ENCODE measurements at regions not wholly inside any gene's neighbourhood (a gene's known extent, or its start where the extent isn't known, plus 50 kb on each side); places are given as distances from the start of the nearest gene placed in this dataset.

DNA sequence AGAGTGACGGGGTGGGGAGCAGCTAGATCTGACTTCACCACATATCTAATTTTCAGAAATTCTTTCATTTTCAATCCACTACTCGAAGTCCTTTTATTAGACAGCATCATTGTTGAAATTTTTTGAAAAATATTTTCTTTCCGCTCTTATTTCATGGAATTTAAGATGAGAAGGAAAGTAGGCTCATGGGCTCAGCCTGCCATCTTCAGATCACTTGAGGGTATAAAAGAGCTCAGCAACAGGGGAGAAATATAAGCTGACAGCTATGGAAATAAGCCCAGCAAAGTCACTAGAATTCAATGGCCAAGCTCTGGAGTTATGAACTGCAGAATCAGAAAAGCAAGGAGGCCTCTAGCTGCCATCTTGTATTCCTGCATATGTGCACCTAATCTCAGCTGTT is 389.1 kb downstream of the XPNPEP1 start:
- Histone ChIP-seq H3K9ac (ENCODE audit: low read depth in 2 of 2, low read length in 2 of 2) (no peak overlapping the region), H3K4me1 (no peaks in the 10 kb centered on the region), H3K9me3 (no peaks in the 10 kb centered on the region), H3K4me3 (no peak overlapping the region), H3K36me3 (no peaks in the 10 kb centered on the region), H3K27ac (no peak overlapping the region), H3K27me3 (no peaks in the 10 kb centered on the region)
- TF ChIP-seq, protein P1, sequence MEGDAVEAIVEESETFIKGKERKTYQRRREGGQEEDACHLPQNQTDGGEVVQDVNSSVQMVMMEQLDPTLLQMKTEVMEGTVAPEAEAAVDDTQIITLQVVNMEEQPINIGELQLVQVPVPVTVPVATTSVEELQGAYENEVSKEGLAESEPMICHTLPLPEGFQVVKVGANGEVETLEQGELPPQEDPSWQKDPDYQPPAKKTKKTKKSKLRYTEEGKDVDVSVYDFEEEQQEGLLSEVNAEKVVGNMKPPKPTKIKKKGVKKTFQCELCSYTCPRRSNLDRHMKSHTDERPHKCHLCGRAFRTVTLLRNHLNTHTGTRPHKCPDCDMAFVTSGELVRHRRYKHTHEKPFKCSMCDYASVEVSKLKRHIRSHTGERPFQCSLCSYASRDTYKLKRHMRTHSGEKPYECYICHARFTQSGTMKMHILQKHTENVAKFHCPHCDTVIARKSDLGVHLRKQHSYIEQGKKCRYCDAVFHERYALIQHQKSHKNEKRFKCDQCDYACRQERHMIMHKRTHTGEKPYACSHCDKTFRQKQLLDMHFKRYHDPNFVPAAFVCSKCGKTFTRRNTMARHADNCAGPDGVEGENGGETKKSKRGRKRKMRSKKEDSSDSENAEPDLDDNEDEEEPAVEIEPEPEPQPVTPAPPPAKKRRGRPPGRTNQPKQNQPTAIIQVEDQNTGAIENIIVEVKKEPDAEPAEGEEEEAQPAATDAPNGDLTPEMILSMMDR (IDR thresholded peaks at IDR 0.05), result no peak
- intact Hi-C loops (cut with DNase I), result no loop called here
- DNase-seq, result no peak

DNA sequence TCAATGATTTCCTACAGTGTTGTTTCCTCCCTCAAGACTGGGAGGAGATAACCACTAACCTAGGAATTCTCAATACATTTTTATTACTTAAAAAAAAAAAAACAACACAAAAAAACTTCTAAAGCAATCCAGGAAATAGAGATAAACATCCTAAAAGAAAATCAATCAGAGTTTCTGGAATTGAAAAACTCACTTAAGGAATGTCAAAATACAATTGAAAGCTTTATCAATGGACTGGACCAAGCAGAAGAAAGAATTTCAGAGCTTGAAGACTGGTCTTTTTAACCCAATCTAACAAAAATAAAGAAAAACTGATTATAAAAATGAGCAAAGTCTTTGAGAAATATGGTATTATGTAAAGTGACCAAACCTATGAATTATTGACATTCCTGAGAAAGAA is 394.1 kb downstream of the XPNPEP1 start:
- TF ChIP-seq, protein P1 (IDR thresholded peaks at IDR 0.05), result no peak

DNA sequence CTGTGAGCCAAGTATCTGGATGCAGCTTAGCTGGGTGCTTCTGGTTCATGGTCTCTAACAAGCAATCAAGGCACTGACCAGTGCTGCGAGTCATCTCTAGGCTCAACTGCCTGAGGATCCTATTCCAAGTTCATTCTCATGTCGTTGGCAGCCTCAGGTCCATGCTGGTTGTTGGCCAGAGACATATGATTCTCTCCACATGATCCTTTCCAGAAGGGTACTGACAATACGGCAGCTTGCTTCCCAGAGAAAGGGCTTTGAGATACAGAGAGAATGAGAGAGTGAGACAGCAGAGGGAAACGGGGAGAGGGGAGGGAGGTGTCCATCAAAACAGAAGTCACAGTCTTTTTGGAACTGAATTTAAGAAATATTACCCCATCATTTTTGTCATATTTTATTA is 405.6 kb downstream of the XPNPEP1 start:
- H3K36me3 ChIP-seq, result no peaks in the 10 kb centered on the region
- H3K4me1 ChIP-seq, result no peaks in the 10 kb centered on the region
- no peak overlapping the region for H3K9ac ChIP-seq (ENCODE audit: low read depth in 2 of 2, low read length in 2 of 2)
- no peak for DNase-seq
- TF ChIP-seq, protein P1 (IDR thresholded peaks at IDR 0.05), result no peak
- no peak overlapping the region for H3K27ac ChIP-seq
- H3K9me3 ChIP-seq, result no peaks in the 10 kb centered on the region
- no peaks in the 10 kb centered on the region for H3K27me3 ChIP-seq
- intact Hi-C loops (cut with DNase I), result no loop called here
- H3K4me3 ChIP-seq, result no peak overlapping the region

More for the DNA sequence above, 394.1 kb downstream of the XPNPEP1 start:
- Histone ChIP-seq H3K4me3 (no peak overlapping the region), H3K9ac (ENCODE audit: low read depth in 2 of 2, low read length in 2 of 2) (no peak overlapping the region), H3K4me1 (no peaks in the 10 kb centered on the region), H3K27ac (no peak overlapping the region), H3K27me3 (no peaks in the 10 kb centered on the region), H3K9me3 (no peaks in the 10 kb centered on the region), H3K36me3 (no peaks in the 10 kb centered on the region)
- no peak for DNase-seq
- intact Hi-C loops (cut with DNase I), result no loop called here

DNA sequence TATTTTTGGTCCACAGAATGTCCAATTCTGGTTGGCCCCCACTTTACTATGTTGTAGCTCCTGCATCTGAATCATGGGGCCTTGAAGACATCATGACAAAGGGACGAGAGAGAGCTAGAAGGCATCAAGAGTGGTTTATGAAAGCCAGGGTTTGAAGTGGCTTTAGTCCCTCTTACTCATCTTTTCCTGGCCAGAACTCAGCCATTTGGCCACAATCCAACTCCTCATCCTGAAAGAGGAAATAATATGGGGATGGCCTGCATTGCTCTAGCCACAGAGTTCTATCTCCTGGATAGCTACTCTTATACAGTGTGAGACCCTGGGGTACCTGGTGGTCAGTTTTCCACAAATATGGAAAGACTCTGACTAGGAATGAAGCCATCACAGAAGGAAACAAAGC is 418.9 kb downstream of the XPNPEP1 start:
- Histone ChIP-seq H3K27me3 (no peaks in the 10 kb centered on the region), H3K9ac (ENCODE audit: low read depth in 2 of 2, low read length in 2 of 2) (no peak overlapping the region), H3K36me3 (no peaks in the 10 kb centered on the region), H3K4me3 (no peak overlapping the region), H3K9me3 (no peaks in the 10 kb centered on the region), H3K4me1 (no peaks in the 10 kb centered on the region), H3K27ac (no peak overlapping the region)
- TF ChIP-seq, protein P1 (IDR thresholded peaks at IDR 0.05), result no peak
- no peak for DNase-seq
- intact Hi-C loops (cut with DNase I), result no loop called here

DNA sequence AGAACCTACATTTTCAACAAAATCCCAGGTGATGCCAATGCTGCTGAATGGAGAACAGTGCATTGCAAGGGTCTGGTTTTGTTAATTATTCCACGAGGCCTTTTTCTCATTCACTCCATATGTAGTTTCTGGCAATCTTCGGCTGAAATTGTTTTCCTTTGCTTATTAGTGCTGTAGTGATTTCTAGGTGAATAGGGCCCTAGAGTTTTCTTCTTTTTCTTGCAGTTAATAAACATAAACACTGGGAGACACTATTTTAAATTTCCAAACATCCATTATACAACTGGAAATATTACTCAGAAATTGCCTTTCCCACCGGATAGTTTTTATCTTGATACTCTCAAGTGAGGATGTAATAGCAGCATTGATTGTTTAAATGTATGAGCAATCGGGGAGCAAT is 435.6 kb downstream of the XPNPEP1 start:
- H3K27me3 ChIP-seq, result no peaks in the 10 kb centered on the region
- intact Hi-C loops (cut with DNase I), result no loop called here
- H3K9ac ChIP-seq (ENCODE audit: low read depth in 2 of 2, low read length in 2 of 2), result no peak overlapping the region
- no peak for DNase-seq
- H3K9me3 ChIP-seq, result no peaks in the 10 kb centered on the region
- no peak overlapping the region for H3K27ac ChIP-seq
- H3K36me3 ChIP-seq, result no peaks in the 10 kb centered on the region
- H3K4me3 ChIP-seq, result no peak overlapping the region
- TF ChIP-seq, protein P1 (IDR thresholded peaks at IDR 0.05), result no peak
- H3K4me1 ChIP-seq, result no peaks in the 10 kb centered on the region

DNA sequence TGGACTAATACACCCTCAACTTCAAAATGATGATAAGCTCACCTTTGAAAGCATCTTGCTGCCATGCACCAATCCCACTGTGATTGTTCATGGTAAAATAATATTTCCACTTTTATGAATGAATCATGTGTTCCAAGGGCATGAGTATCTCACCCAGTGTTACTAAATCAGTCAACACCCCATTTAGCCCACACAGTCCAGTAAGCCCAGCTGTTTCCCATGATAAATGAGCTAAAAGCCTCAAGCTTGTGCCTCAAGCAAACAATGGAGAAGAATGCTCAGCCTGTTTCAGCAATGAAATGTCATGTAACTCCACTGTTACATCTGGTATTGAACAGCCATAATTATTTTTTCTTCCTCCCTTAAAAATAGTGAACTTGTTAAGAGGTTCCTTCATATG is 442.5 kb downstream of the XPNPEP1 start:
- Histone ChIP-seq H3K4me1 (no peaks in the 10 kb centered on the region), H3K4me3 (no peak overlapping the region), H3K36me3 (no peaks in the 10 kb centered on the region), H3K27me3 (no peaks in the 10 kb centered on the region), H3K27ac (no peak overlapping the region), H3K9ac (ENCODE audit: low read depth in 2 of 2, low read length in 2 of 2) (no peak overlapping the region), H3K9me3 (no peaks in the 10 kb centered on the region)
- TF ChIP-seq, protein P1 (IDR thresholded peaks at IDR 0.05), result no peak
- DNase-seq, result no peak
- intact Hi-C loops (cut with DNase I), result no loop called here

Measured in colonic mucosa (tissue), 4 donors.